Loucy (cell line): ENCODE measurements at regions not wholly inside any gene's neighbourhood (a gene's known extent, or its start where the extent isn't known, plus 50 kb on each side); places are given as distances from the start of the nearest gene placed in this dataset.

Experiments used
- EZH2phosphoT487 ChIP-seq: fragments of 200-600 bp; IDR thresholded peaks from 2 replicates; pipeline ENCODE4 v1.6.1; 2018; ENCODE audit warnings: antibody characterized with exemption, mild to moderate bottlenecking, moderate library complexity, borderline replicate concordance
- TF ChIP-seq, protein P1 (sequence below): fragments of 200-600 bp; sonication (generic); conservative IDR thresholded peaks from 2 replicates; pipeline ENCODE4 v1.5.1; 2014; ENCODE audit warnings: mild to moderate bottlenecking, antibody characterized with exemption, low read length

DNA sequence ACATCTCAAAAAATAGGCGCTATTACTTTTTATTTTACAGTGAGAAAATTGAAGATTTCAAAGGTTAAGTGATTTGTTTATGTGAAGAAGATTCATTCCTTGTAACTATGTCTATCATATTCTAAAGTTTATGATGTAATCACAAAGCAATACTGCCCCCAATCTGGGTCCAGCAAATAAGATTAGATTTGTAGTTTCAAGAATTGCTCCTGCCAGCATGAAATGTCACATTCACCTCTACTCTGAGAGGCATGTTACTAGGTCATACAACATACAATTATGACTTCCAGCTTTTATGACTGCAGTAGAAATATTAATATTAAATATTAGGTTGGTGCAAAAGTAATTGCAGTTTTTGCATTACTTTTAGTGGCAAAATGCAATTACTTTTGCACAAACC lies 976.2 kb downstream of the FSTL5 start:
- TF ChIP-seq, protein P1, sequence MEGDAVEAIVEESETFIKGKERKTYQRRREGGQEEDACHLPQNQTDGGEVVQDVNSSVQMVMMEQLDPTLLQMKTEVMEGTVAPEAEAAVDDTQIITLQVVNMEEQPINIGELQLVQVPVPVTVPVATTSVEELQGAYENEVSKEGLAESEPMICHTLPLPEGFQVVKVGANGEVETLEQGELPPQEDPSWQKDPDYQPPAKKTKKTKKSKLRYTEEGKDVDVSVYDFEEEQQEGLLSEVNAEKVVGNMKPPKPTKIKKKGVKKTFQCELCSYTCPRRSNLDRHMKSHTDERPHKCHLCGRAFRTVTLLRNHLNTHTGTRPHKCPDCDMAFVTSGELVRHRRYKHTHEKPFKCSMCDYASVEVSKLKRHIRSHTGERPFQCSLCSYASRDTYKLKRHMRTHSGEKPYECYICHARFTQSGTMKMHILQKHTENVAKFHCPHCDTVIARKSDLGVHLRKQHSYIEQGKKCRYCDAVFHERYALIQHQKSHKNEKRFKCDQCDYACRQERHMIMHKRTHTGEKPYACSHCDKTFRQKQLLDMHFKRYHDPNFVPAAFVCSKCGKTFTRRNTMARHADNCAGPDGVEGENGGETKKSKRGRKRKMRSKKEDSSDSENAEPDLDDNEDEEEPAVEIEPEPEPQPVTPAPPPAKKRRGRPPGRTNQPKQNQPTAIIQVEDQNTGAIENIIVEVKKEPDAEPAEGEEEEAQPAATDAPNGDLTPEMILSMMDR, result no peak
- no peak for TF ChIP-seq EZH2phosphoT487
